Uterus (tissue), 3 donors: ENCODE measurements at regions not wholly inside any gene's neighbourhood (a gene's known extent, or its start where the extent isn't known, plus 50 kb on each side); places are given as distances from the start of the nearest gene placed in this dataset.

Experiments used
- DNase-seq, 2 donors: peaks; one replicate each; pipeline ENCODE4 v3.0.0-alpha.2; 2019 to 2020
- H3K27ac ChIP-seq, 2 donors: fragments of 200-600 bp; sonication (generic); 1 replicate in 1 of 2; 2 replicates in 1 of 2; pipeline ENCODE4 v1.5.1; 2016 to 2018
- H3K27me3 ChIP-seq, 2 donors: fragments of 200-600 bp; sonication (generic); one replicate each; pipeline ENCODE4 v1.5.1; 2018 to 2019; ENCODE audit warnings: control low read depth in 1 of 2
- H3K36me3 ChIP-seq, 2 donors: fragments of 200-600 bp; sonication (generic); one replicate each; pipeline ENCODE4 v1.5.1; 2019; ENCODE audit warnings: control low read depth in 1 of 2
- H3K4me1 ChIP-seq, 2 donors: fragments of 200-600 bp; sonication (generic); one replicate each; pipeline ENCODE4 v1.5.1; 2018 to 2019; ENCODE audit warnings: control low read depth in 1 of 2
- H3K4me3 ChIP-seq, 2 donors: fragments of 200-600 bp; sonication (generic); 1 replicate in 1 of 2; 2 replicates in 1 of 2; pipeline ENCODE4 v1.5.1; 2018 to 2019; ENCODE audit warnings: mild to moderate bottlenecking in 1 of 2
- H3K9me3 ChIP-seq, 2 donors: fragments of 200-600 bp; sonication (generic); one replicate each; pipeline ENCODE4 v1.5.1; 2019; ENCODE audit warnings: control low read depth in 1 of 2
- POLR2A ChIP-seq, 2 donors: fragments of 450-650 bp; IDR thresholded peaks; one replicate each; pipeline ENCODE4 v1.6.1; 2016; ENCODE audit warnings: antibody characterized with exemption in 2 of 2, mild to moderate bottlenecking in 1 of 2, moderate library complexity in 1 of 2
- intact Hi-C: fragments of 100-400 bp; cut with DNase I; formaldehyde crosslinking; loops from one replicate; pipeline ENCODE4 v1.15.1; 2023; ENCODE audit warnings: low total_unique reads
- TF ChIP-seq, protein P1 (sequence below), 4 experiments: fragments of 200-600 bp in 2 of 4; fragments of 450-650 bp in 2 of 4; sonication (generic) in 2 of 4; IDR thresholded peaks; one replicate each; pipeline ENCODE4 v1.5.1; 2016 to 2019; ENCODE audit warnings: antibody characterized with exemption in 4 of 4, mild to moderate bottlenecking in 2 of 4, moderate library complexity in 1 of 4
- donor health status: DM: yes; HTN: yes; CAD: no.

DNA sequence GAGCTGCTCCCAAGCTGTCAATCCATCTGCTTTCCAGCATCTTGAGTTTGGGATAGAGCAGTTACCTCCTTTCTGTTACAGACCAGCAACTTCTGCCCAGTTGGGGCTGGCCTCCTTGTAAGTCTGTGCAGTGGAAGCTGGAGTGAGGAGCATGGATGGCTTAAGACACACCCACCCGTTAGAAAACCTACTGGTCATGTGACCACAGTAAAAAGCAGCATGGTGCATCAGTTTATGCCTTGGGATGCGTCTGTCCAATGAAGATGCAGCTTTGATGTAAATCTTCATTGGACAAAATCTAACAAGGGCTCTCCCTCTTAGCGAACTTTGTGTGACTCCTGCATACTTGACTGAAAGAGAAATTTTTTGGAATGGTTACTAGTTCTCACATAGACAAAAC is 453.5 kb downstream of the TYW1 start:
- no peaks in the 10 kb centered on the region for H3K27me3 ChIP-seq
- H3K9me3 ChIP-seq: no peaks in the 10 kb centered on the region
- no peak overlapping the region for H3K27ac ChIP-seq
- H3K36me3 ChIP-seq: no peaks in the 10 kb centered on the region
- TF ChIP-seq, protein P1, sequence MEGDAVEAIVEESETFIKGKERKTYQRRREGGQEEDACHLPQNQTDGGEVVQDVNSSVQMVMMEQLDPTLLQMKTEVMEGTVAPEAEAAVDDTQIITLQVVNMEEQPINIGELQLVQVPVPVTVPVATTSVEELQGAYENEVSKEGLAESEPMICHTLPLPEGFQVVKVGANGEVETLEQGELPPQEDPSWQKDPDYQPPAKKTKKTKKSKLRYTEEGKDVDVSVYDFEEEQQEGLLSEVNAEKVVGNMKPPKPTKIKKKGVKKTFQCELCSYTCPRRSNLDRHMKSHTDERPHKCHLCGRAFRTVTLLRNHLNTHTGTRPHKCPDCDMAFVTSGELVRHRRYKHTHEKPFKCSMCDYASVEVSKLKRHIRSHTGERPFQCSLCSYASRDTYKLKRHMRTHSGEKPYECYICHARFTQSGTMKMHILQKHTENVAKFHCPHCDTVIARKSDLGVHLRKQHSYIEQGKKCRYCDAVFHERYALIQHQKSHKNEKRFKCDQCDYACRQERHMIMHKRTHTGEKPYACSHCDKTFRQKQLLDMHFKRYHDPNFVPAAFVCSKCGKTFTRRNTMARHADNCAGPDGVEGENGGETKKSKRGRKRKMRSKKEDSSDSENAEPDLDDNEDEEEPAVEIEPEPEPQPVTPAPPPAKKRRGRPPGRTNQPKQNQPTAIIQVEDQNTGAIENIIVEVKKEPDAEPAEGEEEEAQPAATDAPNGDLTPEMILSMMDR (IDR thresholded peaks at IDR 0.05): no peak
- TF ChIP-seq POLR2A (IDR thresholded peaks at IDR 0.05): no peak
- H3K4me1 ChIP-seq: no peaks in the 10 kb centered on the region
- intact Hi-C loops: no loop called here
- no peak overlapping the region for H3K4me3 ChIP-seq
- DNase-seq: no peak

DNA sequence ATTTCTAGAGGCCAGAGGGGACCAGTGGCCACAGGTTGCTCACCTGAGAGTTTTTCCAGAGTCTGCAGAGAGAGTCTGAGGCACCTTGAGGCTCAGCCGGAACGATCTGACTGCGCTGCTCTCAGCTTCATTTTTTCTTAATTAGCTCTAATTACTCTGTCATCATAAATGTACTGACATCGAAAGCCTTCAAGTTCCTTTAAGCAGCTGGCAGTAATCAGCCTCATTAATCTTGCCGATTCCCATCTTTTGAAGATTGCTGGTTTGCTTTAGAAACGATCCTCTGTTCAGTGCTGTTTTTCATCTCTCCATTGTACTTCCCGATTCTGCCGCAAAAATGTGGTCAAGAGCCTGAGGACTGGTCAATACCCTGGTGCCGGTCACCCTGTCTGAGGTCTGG is 454.7 kb downstream of the TYW1 start:
- no peaks in the 10 kb centered on the region for H3K27me3 ChIP-seq
- no peak overlapping the region for H3K27ac ChIP-seq
- no peaks in the 10 kb centered on the region for H3K4me1 ChIP-seq
- no peak overlapping the region for H3K4me3 ChIP-seq
- intact Hi-C loops: no loop called here
- no peak for TF ChIP-seq POLR2A (IDR thresholded peaks at IDR 0.05)
- TF ChIP-seq, protein P1 (IDR thresholded peaks at IDR 0.05): no peak
- H3K36me3 ChIP-seq: no peaks in the 10 kb centered on the region
- H3K9me3 ChIP-seq: no peaks in the 10 kb centered on the region
- DNase-seq: no peak

DNA sequence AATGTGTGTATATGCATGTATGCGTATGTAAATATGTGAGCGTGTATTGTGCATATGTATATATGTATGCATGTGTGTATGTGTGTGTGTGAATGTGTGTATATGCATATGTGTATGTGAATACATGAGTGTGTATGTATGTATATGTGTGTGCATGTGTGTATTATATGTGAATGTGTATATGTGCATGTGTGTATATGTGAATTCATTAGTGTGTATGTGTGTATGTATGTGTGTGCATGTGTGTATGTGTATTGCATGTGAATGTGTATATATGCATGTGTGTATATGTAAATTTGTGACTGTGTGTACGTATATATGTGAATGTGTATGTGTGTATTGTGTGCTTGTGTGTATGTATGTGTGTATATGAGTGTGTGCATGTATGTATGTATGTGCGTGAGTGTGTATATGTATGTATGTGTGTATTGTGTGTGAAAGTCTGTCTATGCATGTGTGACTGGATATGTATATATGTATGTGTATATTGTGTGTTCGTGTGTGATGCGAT is 455.9 kb downstream of the TYW1 start:
- Histone ChIP-seq H3K4me3 (no peak overlapping the region), H3K4me1 (no peaks in the 10 kb centered on the region), H3K27ac (no peak overlapping the region), H3K36me3 (no peaks in the 10 kb centered on the region), H3K27me3 (no peaks in the 10 kb centered on the region), H3K9me3 (no peaks in the 10 kb centered on the region)
- DNase-seq: no peak
- no peak for TF ChIP-seq POLR2A (IDR thresholded peaks at IDR 0.05)
- TF ChIP-seq, protein P1 (IDR thresholded peaks at IDR 0.05): no peak
- intact Hi-C loops: no loop called here

DNA sequence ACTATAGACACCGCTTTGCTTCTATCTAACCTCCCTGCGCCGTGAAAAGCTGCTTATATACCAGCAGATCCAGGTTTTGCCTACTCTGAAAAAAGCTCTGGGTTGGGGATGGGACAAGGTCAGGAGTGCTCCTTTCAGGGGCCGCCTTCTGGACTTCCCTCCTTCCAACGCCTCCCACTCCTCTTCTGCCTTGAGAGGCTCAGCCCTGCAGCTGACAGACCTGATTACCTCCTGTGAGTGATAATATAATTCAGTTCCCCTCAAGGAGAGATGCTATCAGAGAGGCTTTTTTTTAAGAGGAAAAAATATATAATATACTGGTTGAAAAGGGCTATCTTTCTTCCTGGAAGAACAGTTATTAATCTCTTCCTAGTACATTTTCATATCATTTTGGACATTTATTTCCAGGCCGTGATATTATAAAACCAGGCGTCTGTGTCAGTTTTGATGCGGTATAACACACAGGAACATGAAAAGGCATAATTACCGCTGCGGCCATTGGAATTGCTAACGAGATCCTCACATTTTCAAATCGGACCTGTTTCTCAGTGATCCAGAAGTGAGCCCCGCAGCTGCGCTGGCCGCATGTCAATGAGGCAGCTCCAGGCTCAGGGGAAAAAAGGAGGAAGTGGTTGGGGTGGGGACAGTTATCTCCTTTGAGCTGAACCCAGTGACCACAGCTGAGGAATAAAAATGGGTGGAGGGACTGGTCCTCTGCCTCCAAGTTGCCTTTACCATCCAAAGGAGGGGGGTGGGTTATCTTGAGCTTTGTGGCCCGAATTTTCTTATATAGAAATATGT is 457.1 kb downstream of the TYW1 start:
- no peak for DNase-seq
- Histone ChIP-seq H3K27ac (no peak overlapping the region), H3K27me3 (no peaks in the 10 kb centered on the region), H3K4me1 (no peaks in the 10 kb centered on the region), H3K36me3 (no peaks in the 10 kb centered on the region), H3K9me3 (no peaks in the 10 kb centered on the region), H3K4me3 (no peak overlapping the region)
- TF ChIP-seq POLR2A (IDR thresholded peaks at IDR 0.05): no peak
- TF ChIP-seq, protein P1 (IDR thresholded peaks at IDR 0.05): no peak
- intact Hi-C loops: no loop called here

DNA sequence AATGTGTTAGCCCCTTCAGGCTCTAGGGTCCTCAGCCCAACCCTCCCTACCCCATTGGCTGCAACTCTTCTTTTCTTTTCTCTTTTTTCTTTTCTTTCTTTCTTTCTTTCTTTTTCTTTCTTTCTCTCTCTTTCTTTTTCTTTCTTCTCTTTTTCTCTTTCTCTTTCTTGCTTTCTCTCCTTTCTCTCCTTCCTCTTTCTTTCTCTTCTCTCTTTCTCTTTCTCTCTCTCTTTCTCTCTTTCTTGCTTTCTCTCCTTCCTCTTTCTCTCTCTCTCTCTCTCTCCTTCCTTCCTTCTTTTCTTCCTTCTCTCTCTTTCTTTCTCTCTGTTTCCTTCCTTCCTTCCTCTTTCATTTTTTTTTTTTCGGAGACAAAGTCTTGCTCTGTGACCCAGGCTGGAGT is 458.9 kb downstream of the TYW1 start:
- no peak for TF ChIP-seq POLR2A (IDR thresholded peaks at IDR 0.05)
- TF ChIP-seq, protein P1 (IDR thresholded peaks at IDR 0.05): no peak
- H3K36me3 ChIP-seq: no peaks in the 10 kb centered on the region
- no peaks in the 10 kb centered on the region for H3K27me3 ChIP-seq

More for the DNA sequence above, 458.9 kb downstream of the TYW1 start:
- Histone ChIP-seq H3K9me3 (no peaks in the 10 kb centered on the region), H3K27ac (no peak overlapping the region), H3K4me3 (no peak overlapping the region), H3K4me1 (no peaks in the 10 kb centered on the region)
- intact Hi-C loops: no loop called here
- no peak for DNase-seq
